HCT116 (cell line): ENCODE measurements at regions not wholly inside any gene's neighbourhood (a gene's known extent, or its start where the extent isn't known, plus 50 kb on each side); places are given as distances from the start of the nearest gene placed in this dataset.

Experiments
- ATAC-seq: fragments of 200-7000 bp; cut with Tn5 transposase; 2 replicates; pipeline ENCODE4 v1.9.1; 2020; ENCODE audit warnings: mild to moderate bottlenecking, moderate library complexity
- BruUV-seq: library from RNA; stranded (reverse); fragments of 400-500 nt; replicated peaks from 2 replicates; lab custom pipeline; 2021; lab: Mats Ljungman, UMichigan
- CTCF ChIA-PET: fragments of 300-600 bp; sonication (Branson Sonifier 250); formaldehyde crosslinking; loops from one replicate; lab custom pipeline; 2021; ENCODE audit warnings: antibody characterized with exemption; lab: Charles Lee
- POLR2A ChIA-PET: fragments of 300-600, 350-600 bp; sonication (Branson Sonifier 250); formaldehyde crosslinking; loops from one replicate; lab custom pipeline; 2021; ENCODE audit warnings: antibody characterized with exemption; lab: Charles Lee
- RAD21 ChIA-PET, 2 experiments: fragments of 300-600 bp; sonication (Branson Sonifier 250); formaldehyde crosslinking; loops; one replicate each; lab custom pipeline; 2023; ENCODE audit warnings: low total read pairs in 2 of 2; ENCODE audit not compliant: uncharacterized antibody in 2 of 2, unreplicated experiment in 2 of 2, low non-redundant PET in 1 of 2; lab: Charles Lee
- DNase-seq: peaks from one replicate; pipeline ENCODE4 v3.0.0-alpha.2; 2010; ENCODE audit warnings: low read depth, low spot score
- H2AFZ ChIP-seq: fragments of 200-600 bp; shearing (Covaris generic), sonication (generic); 2 replicates; pipeline ENCODE4 v1.6.1; 2017; ENCODE audit warnings: low read depth, mixed run types, mixed read lengths, antibody characterized with exemption, low read length; ENCODE audit not compliant: poor library complexity, severe bottlenecking
- H3K27ac ChIP-seq: 2 replicates; pipeline ENCODE4 v1.5.1; 2012; ENCODE audit warnings: low read depth, low read length
- H3K27me3 ChIP-seq: fragments of 200-600 bp; sonication (generic); 2 replicates; pipeline ENCODE4 v1.6.1; 2016; ENCODE audit warnings: mixed run types, low read length, mixed read lengths; ENCODE audit not compliant: insufficient read depth
- H3K36me3 ChIP-seq, 2 experiments: fragments of 200-500 bp in 1 of 2; fragments of 200-600 bp in 1 of 2; sonication (Bioruptor generic) in 1 of 2; sonication (generic) in 1 of 2; 2 replicates each; pipeline versions ENCODE4 v1.5.1 to v1.6.1; 2014 to 2016; ENCODE audit warnings: low read length in 2 of 2, inconsistent platforms in 1 of 2, mixed read lengths in 1 of 2, mixed run types in 1 of 2; ENCODE audit not compliant: insufficient read depth in 2 of 2, control insufficient read depth in 1 of 2
- H3K4me1 ChIP-seq, 2 experiments: fragments of 200-600 bp in 1 of 2; sonication (generic) in 1 of 2; 2 replicates each; pipeline versions ENCODE4 v1.5.1 to v1.6.1; 2012 to 2017; ENCODE audit warnings: low read length in 2 of 2, inconsistent platforms in 1 of 2, mild to moderate bottlenecking in 1 of 2, mixed read lengths in 1 of 2, mixed run types in 1 of 2, moderate library complexity in 1 of 2; ENCODE audit not compliant: insufficient read depth in 2 of 2, control insufficient read depth in 1 of 2
- H3K4me2 ChIP-seq: fragments of 200-600 bp; sonication (generic); 2 replicates; pipeline ENCODE4 v1.6.1; 2017; ENCODE audit warnings: mixed run types, low read length, mixed read lengths
- H3K4me3 ChIP-seq, 2 experiments: fragments of 200-600 bp in 1 of 2; sonication (generic) in 1 of 2; replicated peaks in 1 of 2; 2 replicates each; pipeline ENCODE4 v1.5.1; 2011 to 2016; ENCODE audit warnings: low read length in 2 of 2, control low read depth in 1 of 2, low read depth in 1 of 2, mild to moderate bottlenecking in 1 of 2, mixed read lengths in 1 of 2, mixed run types in 1 of 2
- H3K79me2 ChIP-seq: fragments of 200-600 bp; sonication (generic); 2 replicates; pipeline ENCODE4 v1.6.1; 2017; ENCODE audit warnings: mild to moderate bottlenecking, mixed run types, low read length, moderate library complexity, mixed read lengths; ENCODE audit not compliant: insufficient read depth
- H3K9ac ChIP-seq: fragments of 200-600 bp; sonication (generic); 2 replicates; pipeline ENCODE4 v1.6.1; 2016; ENCODE audit warnings: low read length, mixed read lengths
- H3K9me2 ChIP-seq: fragments of 200-600 bp; sonication (generic), shearing (Covaris generic); 2 replicates; pipeline ENCODE4 v1.6.1; 2017; ENCODE audit warnings: mixed run types, mild to moderate bottlenecking, moderate library complexity; ENCODE audit not compliant: insufficient read depth
- H3K9me3 ChIP-seq, 2 experiments: fragments of 200-500 bp in 1 of 2; fragments of 200-600 bp in 1 of 2; sonication (Bioruptor generic) in 1 of 2; sonication (generic) in 1 of 2; 2 replicates each; pipeline ENCODE4 v1.6.1; 2014 to 2017; ENCODE audit warnings: low read length in 2 of 2, mixed read lengths in 2 of 2, inconsistent platforms in 1 of 2, low read depth in 1 of 2, mild to moderate bottlenecking in 1 of 2, mixed run types in 1 of 2, moderate library complexity in 1 of 2; ENCODE audit not compliant: control insufficient read depth in 1 of 2, insufficient read depth in 1 of 2
- H4K20me1 ChIP-seq: fragments of 200-600 bp; sonication (generic), shearing (Covaris generic); 2 replicates; pipeline ENCODE4 v1.6.1; 2017; ENCODE audit warnings: mixed run types, mild to moderate bottlenecking, moderate library complexity; ENCODE audit not compliant: insufficient read depth
- CBX3 ChIP-seq: IDR thresholded peaks from 2 replicates; pipeline ENCODE4 v1.6.1; 2012; ENCODE audit warnings: low read depth
- EZH2phosphoT487 ChIP-seq: fragments of 200-600 bp; IDR thresholded peaks from 2 replicates; pipeline ENCODE4 v1.6.1; 2018; ENCODE audit warnings: antibody characterized with exemption, borderline replicate concordance
- FOSL1 ChIP-seq: IDR thresholded peaks from 2 replicates; pipeline ENCODE4 v1.6.1; 2012; ENCODE audit warnings: low read depth
- JUND ChIP-seq: IDR thresholded peaks from 2 replicates; pipeline ENCODE4 v1.6.1; 2012
- POLR2A ChIP-seq: IDR thresholded peaks from 2 replicates; pipeline ENCODE4 v1.7.0; 2011; ENCODE audit warnings: borderline replicate concordance; ENCODE audit not compliant: insufficient read depth, insufficient read length; ENCODE audit errors: extremely low read depth
- POLR2AphosphoS5 ChIP-seq: IDR thresholded peaks from 2 replicates; pipeline ENCODE4 v1.6.1; 2011; ENCODE audit warnings: mild to moderate bottlenecking, low read depth, low read length, moderate library complexity
- SP1 ChIP-seq: IDR thresholded peaks from 2 replicates; pipeline ENCODE4 v1.6.1; 2012; ENCODE audit warnings: low read depth
- SRF ChIP-seq: IDR thresholded peaks from 2 replicates; pipeline ENCODE4 v1.6.1; 2012; ENCODE audit warnings: low read depth
- YY1 ChIP-seq: IDR thresholded peaks from 2 replicates; pipeline ENCODE4 v1.6.1; 2011; ENCODE audit warnings: low read length, low read depth, moderate library complexity, mild to moderate bottlenecking; ENCODE audit not compliant: insufficient replicate concordance; ENCODE audit errors: extremely low read depth
- ZNF274 ChIP-seq: fragments of 200-500 bp; sonication (Bioruptor generic); IDR thresholded peaks from 2 replicates; pipeline ENCODE4 v1.6.1; 2014; ENCODE audit warnings: mild to moderate bottlenecking, low read depth, low read length, inconsistent platforms
- intact Hi-C: fragments of 100-400 bp; cut with micrococcal nuclease; formaldehyde crosslinking; loops from 2 replicates; pipeline ENCODE4 v1.10.0; 2022
- TF ChIP-seq, protein P1 (sequence below): IDR thresholded peaks from 2 replicates; pipeline ENCODE4 v1.6.1; 2012; ENCODE audit warnings: low read depth

DNA sequence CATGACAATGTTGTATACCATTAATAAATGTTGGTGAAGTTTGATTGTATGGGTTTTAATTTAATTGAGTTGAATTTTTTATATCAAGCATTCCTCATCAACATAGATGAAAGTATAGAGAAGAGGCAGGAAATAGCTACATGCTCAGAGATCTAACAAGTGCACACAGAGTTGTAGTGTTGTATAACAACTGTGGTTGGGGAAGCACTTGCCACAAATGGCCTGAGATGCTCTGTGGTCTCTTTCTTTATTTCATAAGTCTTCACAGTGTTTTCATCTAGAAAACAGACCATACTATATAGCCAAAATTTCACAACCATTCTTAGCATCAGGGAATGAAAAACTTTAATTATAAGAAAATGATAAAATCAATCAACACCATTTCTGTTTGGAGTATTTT, 682.6 kb upstream of the NECTIN3 start:
- CTCF ChIA-PET, result no interaction called here
- POLR2A ChIA-PET, result no interaction called here
- no TSS peak for BruUV-seq
- no peaks in the 10 kb centered on the region for H3K9me3 ChIP-seq
- TF ChIP-seq POLR2AphosphoS5 (no peak), FOSL1 (no peak), POLR2A (no peak), YY1 (no peak), SP1 (no peak), ZNF274 (no peak)
- H3K27ac ChIP-seq, result no peak overlapping the region
- no peaks in the 10 kb centered on the region for H3K9me2 ChIP-seq
- H3K4me2 ChIP-seq, result no peak overlapping the region
- no peaks in the 10 kb centered on the region for H4K20me1 ChIP-seq
- no peak overlapping the region for H3K4me3 ChIP-seq
- RAD21 ChIA-PET, result no interaction called here
- H2AFZ ChIP-seq, result peak overlapping the region; percentile 54
- no peaks in the 10 kb centered on the region for H3K27me3 ChIP-seq
- H3K79me2 ChIP-seq, result no peaks in the 10 kb centered on the region
- intact Hi-C loops, result no loop called here
- H3K9ac ChIP-seq, result no peak overlapping the region
- no peaks in the 10 kb centered on the region for H3K4me1 ChIP-seq
- H3K36me3 ChIP-seq, result no peaks in the 10 kb centered on the region
- ATAC-seq (no peak), DNase-seq (no peak)

- no peak overlapping the region for H3K4me2 ChIP-seq
- no peaks in the 10 kb centered on the region for H3K4me1 ChIP-seq
- H3K4me3 ChIP-seq, result no peak overlapping the region
- H3K9me2 ChIP-seq, result no peaks in the 10 kb centered on the region
- no peaks in the 10 kb centered on the region for H4K20me1 ChIP-seq
- intact Hi-C loops, result no loop called here
- ATAC-seq (no peak), DNase-seq (no peak)
- no peak overlapping the region for H3K9ac ChIP-seq
- POLR2A ChIA-PET, result no interaction called here
- H3K27ac ChIP-seq, result no peak overlapping the region
- no peaks in the 10 kb centered on the region for H3K27me3 ChIP-seq
- H3K9me3 ChIP-seq, result no peaks in the 10 kb centered on the region
- TF ChIP-seq SRF (no peak), EZH2phosphoT487 (no peak), YY1 (no peak), JUND (no peak), CBX3 (no peak)
- TF ChIP-seq, protein P1, sequence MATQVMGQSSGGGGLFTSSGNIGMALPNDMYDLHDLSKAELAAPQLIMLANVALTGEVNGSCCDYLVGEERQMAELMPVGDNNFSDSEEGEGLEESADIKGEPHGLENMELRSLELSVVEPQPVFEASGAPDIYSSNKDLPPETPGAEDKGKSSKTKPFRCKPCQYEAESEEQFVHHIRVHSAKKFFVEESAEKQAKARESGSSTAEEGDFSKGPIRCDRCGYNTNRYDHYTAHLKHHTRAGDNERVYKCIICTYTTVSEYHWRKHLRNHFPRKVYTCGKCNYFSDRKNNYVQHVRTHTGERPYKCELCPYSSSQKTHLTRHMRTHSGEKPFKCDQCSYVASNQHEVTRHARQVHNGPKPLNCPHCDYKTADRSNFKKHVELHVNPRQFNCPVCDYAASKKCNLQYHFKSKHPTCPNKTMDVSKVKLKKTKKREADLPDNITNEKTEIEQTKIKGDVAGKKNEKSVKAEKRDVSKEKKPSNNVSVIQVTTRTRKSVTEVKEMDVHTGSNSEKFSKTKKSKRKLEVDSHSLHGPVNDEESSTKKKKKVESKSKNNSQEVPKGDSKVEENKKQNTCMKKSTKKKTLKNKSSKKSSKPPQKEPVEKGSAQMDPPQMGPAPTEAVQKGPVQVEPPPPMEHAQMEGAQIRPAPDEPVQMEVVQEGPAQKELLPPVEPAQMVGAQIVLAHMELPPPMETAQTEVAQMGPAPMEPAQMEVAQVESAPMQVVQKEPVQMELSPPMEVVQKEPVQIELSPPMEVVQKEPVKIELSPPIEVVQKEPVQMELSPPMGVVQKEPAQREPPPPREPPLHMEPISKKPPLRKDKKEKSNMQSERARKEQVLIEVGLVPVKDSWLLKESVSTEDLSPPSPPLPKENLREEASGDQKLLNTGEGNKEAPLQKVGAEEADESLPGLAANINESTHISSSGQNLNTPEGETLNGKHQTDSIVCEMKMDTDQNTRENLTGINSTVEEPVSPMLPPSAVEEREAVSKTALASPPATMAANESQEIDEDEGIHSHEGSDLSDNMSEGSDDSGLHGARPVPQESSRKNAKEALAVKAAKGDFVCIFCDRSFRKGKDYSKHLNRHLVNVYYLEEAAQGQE, result no peak
- CTCF ChIA-PET, result no interaction called here
- no peaks in the 10 kb centered on the region for H3K79me2 ChIP-seq
- no TSS peak for BruUV-seq
- no peak overlapping the region for H2AFZ ChIP-seq
- H3K36me3 ChIP-seq, result no peaks in the 10 kb centered on the region
- RAD21 ChIA-PET, result no interaction called here
Measured at GRCh38 chr3:110390372-110390771, 681.2 kb upstream of the NECTIN3 start.
